Neural cell (in vitro differentiated cells): ENCODE measurements at regions not wholly inside any gene's neighbourhood (a gene's known extent, or its start where the extent isn't known, plus 50 kb on each side); places are given as distances from the start of the nearest gene placed in this dataset.

ENCODE experiments used
- H2AFZ ChIP-seq: fragments of 200-600, 300-800 bp; sonication (generic), shearing (Covaris generic); 2 replicates; pipeline ENCODE4 v1.6.0; 2014; ENCODE audit warnings: low read depth, mild to moderate bottlenecking, antibody characterized with exemption, low read length, moderate library complexity
- H3F3A ChIP-seq: fragments of 200-600 bp; shearing (Covaris generic); 2 replicates; pipeline ENCODE4 v1.6.1; 2016; ENCODE audit warnings: mild to moderate bottlenecking, moderate library complexity, mixed read lengths, antibody characterized with exemption, low read length; ENCODE audit not compliant: insufficient read depth, poor library complexity, severe bottlenecking
- H3K27ac ChIP-seq: fragments of 200-600, 300-800 bp; sonication (generic), shearing (Covaris generic); 2 replicates; pipeline ENCODE4 v1.5.1; 2014; ENCODE audit warnings: mild to moderate bottlenecking, low read length, moderate library complexity
- H3K27me3 ChIP-seq: fragments of 300-800, 200-600 bp; sonication (generic), shearing (Covaris generic); 2 replicates; pipeline ENCODE4 v1.6.0; 2014; ENCODE audit warnings: mild to moderate bottlenecking, low read depth, low read length, moderate library complexity; ENCODE audit not compliant: insufficient read depth
- H3K36me3 ChIP-seq: fragments of 300-800, 200-600 bp; sonication (generic), shearing (Covaris generic); 2 replicates; pipeline ENCODE4 v1.5.1; 2014; ENCODE audit warnings: mild to moderate bottlenecking, antibody characterized with exemption, low read length, moderate library complexity; ENCODE audit not compliant: insufficient read depth
- H3K4me2 ChIP-seq: fragments of 300-800, 200-600 bp; sonication (generic), shearing (Covaris generic); 2 replicates; pipeline ENCODE4 v1.6.0; 2014; ENCODE audit warnings: mild to moderate bottlenecking, low read length
- H3K4me3 ChIP-seq: fragments of 300-800, 200-600 bp; sonication (generic), shearing (Covaris generic); 2 replicates; pipeline ENCODE4 v1.5.1; 2014; ENCODE audit warnings: mild to moderate bottlenecking, low read length, moderate library complexity
- H3K79me2 ChIP-seq: fragments of 200-600 bp; shearing (Covaris generic); replicated peaks from 2 replicates; pipeline ENCODE4 v1.6.0; 2014; ENCODE audit warnings: mild to moderate bottlenecking, low read length, moderate library complexity; ENCODE audit not compliant: insufficient read depth
- H3K9ac ChIP-seq: fragments of 300-800, 200-600 bp; sonication (generic), shearing (Covaris generic); 2 replicates; pipeline ENCODE4 v1.6.1; 2016; ENCODE audit warnings: mild to moderate bottlenecking, low read length, mixed read lengths
- H3K9me2 ChIP-seq: fragments of 200-600 bp; shearing (Covaris generic); 2 replicates; pipeline ENCODE4 v1.6.1; 2016; ENCODE audit warnings: mild to moderate bottlenecking, low read length, mixed read lengths; ENCODE audit not compliant: insufficient read depth
- H3K9me3 ChIP-seq: fragments of 200-600, 300-800 bp; sonication (generic), shearing (Covaris generic); 2 replicates; pipeline ENCODE4 v1.6.1; 2016; ENCODE audit warnings: mild to moderate bottlenecking, mixed run types, low read length, moderate library complexity, mixed read lengths
- H4K20me1 ChIP-seq: fragments of 200-600 bp; shearing (Covaris generic); 2 replicates; pipeline ENCODE4 v1.6.1; 2016; ENCODE audit warnings: mild to moderate bottlenecking, mixed run types; ENCODE audit not compliant: insufficient read depth
- CTCF ChIP-seq: fragments of 450-650 bp; IDR thresholded peaks from 2 replicates; pipeline ENCODE4 v1.5.1; 2014; ENCODE audit warnings: antibody characterized with exemption, mild to moderate bottlenecking, moderate library complexity; ENCODE audit not compliant: poor library complexity, severe bottlenecking
- EP300 ChIP-seq: fragments of 450-650 bp; conservative IDR thresholded peaks from 2 replicates; pipeline ENCODE4 v1.6.1; 2014; ENCODE audit warnings: antibody characterized with exemption, mild to moderate bottlenecking, moderate library complexity; ENCODE audit not compliant: poor library complexity, severe bottlenecking
- EZH2 ChIP-seq: fragments of 200-600, 300-800 bp; shearing (Covaris generic), sonication (generic); IDR thresholded peaks from 2 replicates; pipeline ENCODE4 v1.6.1; 2014; ENCODE audit warnings: antibody characterized with exemption, low read length, borderline replicate concordance, mild to moderate bottlenecking; ENCODE audit not compliant: insufficient read depth, poor library complexity, severe bottlenecking
- MXI1 ChIP-seq: fragments of 450-650 bp; conservative IDR thresholded peaks from 2 replicates; pipeline ENCODE4 v1.6.1; 2014; ENCODE audit warnings: antibody characterized with exemption, mild to moderate bottlenecking; ENCODE audit not compliant: poor library complexity, severe bottlenecking
- POLR2AphosphoS5 ChIP-seq: IDR thresholded peaks from 2 replicates; pipeline ENCODE4 v1.6.1; 2012
- RAD21 ChIP-seq: fragments of 450-650 bp; conservative IDR thresholded peaks from 2 replicates; pipeline ENCODE4 v1.6.1; 2014; ENCODE audit warnings: antibody characterized with exemption, mild to moderate bottlenecking, moderate library complexity
- REST ChIP-seq: IDR thresholded peaks from 2 replicates; pipeline ENCODE4 v1.6.1; 2012; ENCODE audit warnings: borderline replicate concordance
- SMC3 ChIP-seq: fragments of 450-650 bp; conservative IDR thresholded peaks from 2 replicates; pipeline ENCODE4 v1.6.1; 2014; ENCODE audit warnings: antibody characterized with exemption, mild to moderate bottlenecking, moderate library complexity; ENCODE audit not compliant: poor library complexity
- TAF1 ChIP-seq: IDR thresholded peaks from 2 replicates; pipeline ENCODE4 v1.6.1; 2012; ENCODE audit warnings: low read depth

GRCh38 chr19:33919291-33919690 lies 122.6 kb downstream of the KCTD15 start:
- Histone ChIP-seq H2AFZ (no peak overlapping the region), H3K27ac (no peak overlapping the region), H3K9me2 (no peaks in the 10 kb centered on the region), H3K36me3 (no peaks in the 10 kb centered on the region), H3K9ac (no peak overlapping the region), H4K20me1 (no peaks in the 10 kb centered on the region), H3K9me3 (no peaks in the 10 kb centered on the region), H3K27me3 (no peaks in the 10 kb centered on the region), H3K4me2 (no peak overlapping the region), H3F3A (no peaks in the 10 kb centered on the region), H3K79me2 (no peaks in the 10 kb centered on the region), H3K4me3 (no peak overlapping the region)
- TF ChIP-seq RAD21 (no peak), CTCF (no peak)

- no peak overlapping the region for H3K4me2 ChIP-seq
- H3F3A ChIP-seq: no peaks in the 10 kb centered on the region
- H3K36me3 ChIP-seq: no peaks in the 10 kb centered on the region
- TF ChIP-seq SMC3 (no peak), EZH2 (no peak), REST (no peak), CTCF (no peak), EP300 (no peak), MXI1 (no peak), RAD21 (no peak), TAF1 (no peak), POLR2AphosphoS5 (no peak)
- no peak overlapping the region for H3K4me3 ChIP-seq
- no peaks in the 10 kb centered on the region for H3K9me3 ChIP-seq
- no peak overlapping the region for H3K27ac ChIP-seq
- no peak overlapping the region for H2AFZ ChIP-seq
- no peaks in the 10 kb centered on the region for H3K79me2 ChIP-seq
- no peaks in the 10 kb centered on the region for H3K27me3 ChIP-seq
- no peaks in the 10 kb centered on the region for H4K20me1 ChIP-seq
- no peaks in the 10 kb centered on the region for H3K9me2 ChIP-seq
- no peak overlapping the region for H3K9ac ChIP-seq
Measured at GRCh38 chr19:33921165-33921564, 124.5 kb downstream of the KCTD15 start.
